Ecto neural progenitor cell (in vitro differentiated cells): ENCODE measurements at regions not wholly inside any gene's neighbourhood (a gene's known extent, or its start where the extent isn't known, plus 50 kb on each side); places are given as distances from the start of the nearest gene placed in this dataset.
"Not testable (repeated sequence)": the region's sequence is repeated elsewhere in the genome, so short reads cannot be mapped to it uniquely, and the experiment has no call there.

Experiments
- DNase-seq: peaks from one replicate; pipeline ENCODE4 v3.0.0-alpha.2; 2018; ENCODE audit warnings: low spot score

DNA sequence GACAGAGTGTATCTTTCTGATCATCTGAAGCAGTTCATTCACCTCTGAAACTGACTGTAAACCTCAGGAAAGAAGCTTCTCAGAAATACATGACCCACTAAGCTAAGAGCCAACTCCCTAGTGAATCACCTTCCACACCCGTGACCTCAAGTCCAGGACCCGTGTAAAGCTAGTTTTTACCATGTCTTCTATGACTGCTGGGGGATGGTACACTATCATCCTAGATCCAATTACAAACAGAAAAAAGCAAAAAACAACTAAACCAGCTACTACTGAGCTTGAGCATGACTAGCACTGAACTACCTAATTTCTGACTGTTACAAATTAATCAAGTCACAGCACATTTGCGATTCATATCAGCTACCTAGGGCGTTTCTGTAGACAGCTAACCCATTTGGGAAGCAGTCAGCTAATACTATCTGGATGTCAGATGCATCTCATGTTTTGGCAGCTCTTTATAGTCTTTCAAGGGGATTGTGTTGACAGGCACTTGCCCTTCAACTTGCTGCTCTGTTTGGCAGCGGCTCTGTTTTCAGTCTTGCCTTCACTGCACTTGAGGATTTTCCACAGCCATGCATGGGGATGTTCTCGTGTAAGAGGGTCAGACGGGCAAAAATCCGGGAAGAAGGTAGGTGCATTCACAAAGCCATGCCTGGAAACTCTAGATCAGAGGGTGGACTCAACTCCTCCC, 350.3 kb downstream of the ANAPC1 start:
- DNase-seq = not testable (repeated sequence)

- DNase-seq = no peak
These were observed 349.1 kb downstream of the ANAPC1 start for GRCh38 chr2:111534910-111535352.

DNA sequence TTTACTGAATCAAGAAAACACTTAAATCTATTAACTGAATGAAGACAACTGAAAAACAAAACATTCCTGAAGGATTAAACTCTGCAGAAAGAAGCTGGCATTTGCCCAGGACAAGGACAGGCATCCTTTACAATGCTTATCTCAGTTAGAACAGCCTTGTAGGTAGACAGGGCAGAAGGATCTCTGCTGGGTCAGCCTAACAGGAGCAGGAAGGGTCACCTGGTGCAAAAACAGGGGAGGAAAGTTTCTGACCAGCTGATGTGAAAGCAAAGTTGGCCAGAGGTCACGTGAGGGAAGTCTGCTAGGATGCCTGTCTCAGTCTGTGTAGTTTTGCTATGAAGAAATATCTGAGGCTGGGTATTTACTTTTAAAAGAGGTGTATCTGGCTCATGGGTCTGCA, 348.6 kb downstream of the ANAPC1 start:
- no peak for DNase-seq

GRCh38 chr2:111537078-111537655, 346.8 kb downstream of the ANAPC1 start:
- no peak for DNase-seq

DNA sequence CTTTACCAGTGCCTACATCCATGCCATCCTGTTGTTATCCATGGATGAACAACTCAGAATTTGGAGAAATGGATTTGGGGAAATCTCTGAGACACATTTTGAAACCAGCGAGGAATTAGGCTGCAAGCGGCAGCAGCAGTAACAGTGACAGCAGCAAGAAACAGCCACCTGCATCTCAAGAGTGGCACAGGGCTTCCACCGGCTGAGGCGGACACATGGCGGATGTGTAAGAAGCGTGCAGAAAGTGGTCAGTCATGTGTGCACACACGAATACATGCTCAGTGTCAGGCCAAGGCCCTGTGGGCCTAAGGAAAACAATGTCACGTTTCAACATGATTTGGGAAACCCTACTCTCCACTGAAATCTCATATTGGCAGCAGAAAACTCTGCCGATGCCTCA, 344.0 kb downstream of the ANAPC1 start:
- DNase-seq = not testable (repeated sequence)

DNA sequence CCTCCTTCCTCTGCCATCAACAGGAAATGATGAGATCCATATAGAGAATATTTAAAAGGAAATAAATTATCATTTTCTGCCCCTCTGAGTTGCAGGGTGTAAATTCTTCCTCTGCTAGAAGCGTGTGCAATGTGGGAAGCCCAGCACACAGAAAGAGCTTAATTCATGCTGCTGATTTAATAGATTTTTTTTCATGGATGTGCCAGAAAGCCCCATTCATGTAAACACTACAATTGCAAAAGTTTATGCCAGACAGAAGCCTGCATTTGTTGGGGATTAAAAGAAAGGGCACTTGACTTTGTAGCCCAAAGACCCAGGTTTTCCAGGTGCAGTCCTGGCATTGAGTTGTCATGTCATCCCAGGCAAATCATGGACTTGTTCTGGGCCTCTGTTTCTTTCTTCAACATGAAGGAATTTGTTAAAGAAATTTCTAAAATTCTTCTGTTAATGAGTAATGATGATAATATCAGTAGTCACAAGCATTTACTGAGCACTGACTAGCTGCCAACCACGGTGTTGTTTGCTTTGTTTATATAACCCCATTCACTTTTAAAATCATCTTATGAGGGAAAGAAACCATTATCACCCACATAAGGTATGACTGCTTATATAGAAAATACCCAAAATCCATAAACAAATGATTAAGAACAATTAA, 341.7 kb downstream of the ANAPC1 start:
- DNase-seq = not testable (repeated sequence)

DNA sequence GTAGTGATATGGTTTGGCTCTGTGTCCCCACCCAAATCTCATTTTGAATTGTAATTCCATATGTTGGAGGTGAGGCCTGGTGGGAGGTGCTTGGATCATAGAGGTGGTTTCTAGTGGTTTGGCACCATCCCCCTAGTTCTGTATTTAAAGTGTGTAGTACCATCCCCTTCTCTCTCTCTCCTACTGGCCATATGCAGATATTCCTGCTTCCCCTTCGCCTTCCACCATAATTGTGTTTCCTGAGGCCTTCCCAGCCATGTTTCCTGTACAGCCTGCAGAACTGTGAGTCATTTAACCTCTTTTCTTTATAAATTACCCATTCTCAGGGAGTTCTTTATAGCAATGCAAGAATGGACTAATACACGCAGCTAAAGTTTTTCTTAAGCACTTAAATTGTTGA, 340.0 kb downstream of the ANAPC1 start:
- DNase-seq = not testable (repeated sequence)

- DNase-seq = not testable (repeated sequence)
These were observed 338.1 kb downstream of the ANAPC1 start for GRCh38 chr2:111545723-111546431.

DNA sequence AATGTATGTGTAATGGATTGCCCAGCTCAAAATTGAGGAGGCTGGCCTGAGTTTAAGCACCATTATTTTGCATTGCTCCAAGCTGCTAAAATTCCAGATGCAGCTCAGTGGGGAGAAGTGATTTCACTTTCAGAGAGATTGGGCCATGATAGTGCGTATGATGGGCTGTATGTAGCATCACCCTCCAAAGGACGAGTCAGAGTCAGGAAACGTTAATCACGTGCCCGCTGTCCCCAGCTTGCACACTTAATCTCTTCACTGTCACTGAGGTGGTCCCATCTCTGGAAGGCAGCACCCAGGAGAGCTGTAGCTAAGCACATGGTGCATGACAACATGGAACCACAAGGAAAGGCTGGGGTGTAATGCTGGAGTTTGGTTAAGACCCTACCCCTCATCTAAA, 337.4 kb downstream of the ANAPC1 start:
- not testable (repeated sequence) for DNase-seq

DNA sequence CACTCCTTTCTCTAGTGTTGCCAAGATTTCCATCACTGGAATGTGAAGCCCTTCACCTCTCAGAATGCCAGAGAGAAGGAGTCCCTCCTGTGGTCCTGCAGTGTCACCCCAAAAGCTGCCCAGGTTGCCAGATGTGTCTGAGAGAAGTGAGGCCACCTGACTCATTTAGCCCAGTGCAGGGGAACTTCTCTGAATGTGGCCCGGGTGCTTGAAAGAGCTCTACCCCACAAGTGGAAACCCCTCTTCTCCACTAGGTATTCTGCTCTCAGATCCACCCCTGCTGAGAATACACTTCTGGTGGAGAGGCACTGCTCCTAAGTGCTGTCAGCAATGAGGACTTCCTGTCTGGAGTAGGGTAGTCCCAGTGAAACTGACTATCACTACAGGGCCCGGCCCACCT, 334.8 kb downstream of the ANAPC1 start:
- DNase-seq = not testable (repeated sequence)

DNA sequence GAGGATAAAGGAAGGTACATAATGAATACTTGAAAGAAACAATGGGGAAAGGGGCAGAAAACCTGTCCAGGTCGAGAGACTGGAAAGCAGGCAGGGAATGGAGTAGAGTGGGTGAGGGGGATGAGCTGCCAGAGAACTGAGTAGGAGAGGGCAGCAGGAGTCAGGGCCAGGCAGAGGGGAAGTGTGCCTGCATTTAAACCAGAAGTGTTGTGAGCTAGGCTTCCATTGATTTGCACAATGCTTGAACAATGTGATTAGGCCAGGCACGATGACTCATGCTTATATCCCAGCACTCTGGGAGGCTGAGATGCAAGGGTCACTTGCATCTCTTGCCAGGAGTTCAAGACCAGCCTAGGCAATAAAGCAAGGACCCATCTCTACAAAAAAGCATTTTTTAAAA, 332.6 kb downstream of the ANAPC1 start:
- not testable (repeated sequence) for DNase-seq

DNA sequence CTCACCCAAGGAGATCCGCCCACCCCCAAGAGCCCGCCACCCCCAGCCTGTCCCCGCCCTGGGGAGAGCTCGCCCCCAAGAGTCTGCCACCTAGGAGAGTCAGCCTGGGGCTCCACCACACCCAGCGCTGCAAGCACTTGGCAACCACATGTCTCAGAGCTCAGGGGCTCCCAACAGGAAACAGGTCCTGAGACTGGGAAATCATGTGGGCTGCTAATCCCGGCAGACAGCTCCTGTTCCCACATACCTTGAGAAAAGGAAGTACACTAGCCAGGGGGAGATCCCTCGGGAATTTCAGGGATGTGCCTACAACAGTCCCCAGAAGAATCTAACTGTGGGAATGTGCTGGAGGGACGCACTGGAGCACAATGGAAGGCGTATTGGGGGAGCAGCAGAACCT, 331.4 kb downstream of the ANAPC1 start:
- not testable (repeated sequence) for DNase-seq

DNA sequence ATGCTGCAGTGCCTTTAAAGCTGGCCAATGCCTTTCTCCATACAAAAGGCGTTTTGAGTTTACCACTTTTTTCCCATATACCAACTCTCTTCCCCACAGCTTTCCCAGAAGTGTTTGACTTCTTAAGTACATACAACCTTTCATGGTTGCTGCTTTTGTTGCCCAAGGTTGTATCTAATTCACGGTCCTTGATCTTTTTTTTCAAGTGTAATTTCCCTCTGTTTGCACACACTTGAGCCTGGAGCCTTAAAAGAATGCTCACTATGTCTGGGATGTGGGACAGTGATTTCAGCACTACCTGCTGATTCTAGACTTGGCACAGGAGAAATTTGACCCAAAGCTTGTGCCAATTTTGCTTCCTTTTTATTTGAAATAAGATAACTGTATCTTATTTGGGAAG, 324.7 kb downstream of the ANAPC1 start:
- not testable (repeated sequence) for DNase-seq

DNA sequence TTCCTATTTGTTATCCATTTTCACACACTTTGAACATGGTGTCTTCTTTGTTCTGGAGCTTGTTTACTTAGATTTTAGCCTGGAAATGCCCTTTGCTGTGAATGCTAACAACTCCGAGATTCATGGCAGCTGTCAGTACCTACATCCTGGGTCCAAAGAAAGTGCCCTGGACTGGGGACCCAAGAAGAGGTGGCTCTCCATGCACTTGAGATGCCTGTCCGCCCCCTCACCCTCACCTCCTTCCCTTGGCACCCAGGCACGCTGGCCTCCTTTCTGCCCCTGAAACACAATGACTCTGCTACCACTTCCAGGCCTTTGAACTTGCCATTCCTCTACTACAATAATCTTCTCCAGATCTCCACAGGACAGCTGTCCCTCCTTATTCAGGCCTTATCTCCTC, 324.2 kb downstream of the ANAPC1 start:
- not testable (repeated sequence) for DNase-seq

GRCh38 chr2:111566068-111566467, 317.9 kb downstream of the ANAPC1 start:
- DNase-seq = not testable (repeated sequence)

DNA sequence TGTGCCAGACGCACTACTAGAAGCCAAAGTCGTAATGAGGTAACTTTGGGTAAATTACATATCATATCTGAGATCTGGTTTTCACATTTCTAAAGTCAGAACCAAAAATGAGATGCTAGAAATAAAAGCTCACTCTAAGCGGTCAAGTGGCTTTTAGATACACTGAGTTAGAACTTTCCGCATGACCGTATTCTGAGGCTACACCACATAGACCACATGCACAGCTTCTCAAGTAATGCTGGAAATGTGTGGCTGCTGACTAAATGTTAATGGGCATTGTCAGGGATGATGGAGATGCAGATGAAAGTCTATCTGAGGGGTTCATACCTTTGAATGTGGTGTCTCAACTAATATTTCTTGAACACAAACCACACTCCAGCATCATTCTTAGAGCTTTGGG, 316.8 kb downstream of the ANAPC1 start:
- not testable (repeated sequence) for DNase-seq

DNA sequence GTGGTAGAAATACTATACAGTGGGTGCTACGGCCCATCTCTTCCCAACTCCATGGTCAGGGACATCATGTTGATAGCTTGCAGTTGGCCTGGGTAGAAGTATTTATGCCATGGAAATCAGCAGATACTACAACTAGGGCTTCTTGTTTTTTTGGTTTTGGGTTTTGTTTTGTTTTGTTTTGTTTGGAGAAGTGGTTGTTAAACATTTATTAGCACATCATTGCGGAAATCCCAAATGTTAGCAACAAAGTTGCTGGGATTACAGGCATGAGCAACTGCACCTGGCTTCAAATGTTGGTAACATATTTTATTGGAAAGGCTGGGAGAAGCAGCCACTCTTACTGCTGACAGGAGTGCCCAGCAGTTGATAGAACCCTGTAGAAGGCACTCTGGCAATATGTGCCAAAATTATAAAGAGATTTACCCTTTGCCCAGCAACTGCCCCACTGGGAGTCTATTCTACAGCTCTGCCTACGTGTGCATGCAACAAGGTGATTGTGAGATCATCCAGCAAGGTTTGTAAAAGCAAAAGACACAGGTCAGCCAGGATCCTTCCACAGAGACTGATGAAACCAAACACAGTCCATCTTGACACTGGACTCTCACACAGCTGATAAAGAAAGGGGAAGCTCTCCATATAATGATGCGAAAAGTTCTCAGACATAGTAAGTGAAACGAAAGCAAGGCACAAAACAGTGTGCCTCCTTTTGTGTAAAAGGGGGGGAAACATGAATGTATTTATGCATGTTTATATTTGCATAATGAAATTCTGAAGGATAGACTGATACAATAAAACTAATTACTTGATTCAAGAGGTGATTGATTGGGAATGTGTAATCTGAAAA, 314.4 kb downstream of the ANAPC1 start:
- not testable (repeated sequence) for DNase-seq

DNA sequence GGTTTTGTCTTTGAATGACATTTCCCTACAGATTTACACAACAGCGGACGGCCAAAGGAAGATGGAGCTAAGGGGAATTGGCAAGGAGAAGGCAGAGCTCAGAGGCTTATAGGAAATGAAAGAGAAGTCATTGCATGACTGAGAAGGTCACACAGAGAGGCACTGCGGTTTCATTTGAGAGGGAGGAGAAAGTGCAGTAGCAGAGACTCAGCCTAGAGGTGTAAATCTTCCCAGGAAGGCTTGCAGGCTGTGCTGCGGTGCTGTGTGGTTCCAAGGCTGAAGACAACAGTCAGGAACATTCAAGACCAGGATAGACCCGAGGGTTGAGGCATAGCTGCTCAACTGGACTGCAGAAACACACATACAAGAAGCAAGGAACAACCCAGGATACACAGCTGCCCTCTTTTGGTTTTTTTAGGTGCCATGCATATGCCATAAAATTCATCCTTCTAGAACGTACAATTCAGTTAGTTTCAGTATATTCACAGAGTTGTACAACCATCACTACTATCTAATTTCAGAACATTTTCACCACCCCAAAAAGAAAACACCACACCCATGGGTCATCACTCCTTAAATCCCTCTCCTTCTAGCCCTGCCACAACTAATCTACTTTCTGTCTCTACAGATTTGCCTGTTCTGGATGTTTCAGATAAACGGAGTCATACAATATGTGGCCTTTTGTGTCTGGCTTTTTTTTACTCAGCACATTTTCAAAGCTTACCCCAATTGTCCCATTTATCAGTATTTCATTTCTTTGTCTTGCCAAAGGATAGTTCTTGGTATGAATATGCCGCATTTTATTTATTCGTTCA, 313.5 kb downstream of the ANAPC1 start:
- DNase-seq = not testable (repeated sequence)

DNA sequence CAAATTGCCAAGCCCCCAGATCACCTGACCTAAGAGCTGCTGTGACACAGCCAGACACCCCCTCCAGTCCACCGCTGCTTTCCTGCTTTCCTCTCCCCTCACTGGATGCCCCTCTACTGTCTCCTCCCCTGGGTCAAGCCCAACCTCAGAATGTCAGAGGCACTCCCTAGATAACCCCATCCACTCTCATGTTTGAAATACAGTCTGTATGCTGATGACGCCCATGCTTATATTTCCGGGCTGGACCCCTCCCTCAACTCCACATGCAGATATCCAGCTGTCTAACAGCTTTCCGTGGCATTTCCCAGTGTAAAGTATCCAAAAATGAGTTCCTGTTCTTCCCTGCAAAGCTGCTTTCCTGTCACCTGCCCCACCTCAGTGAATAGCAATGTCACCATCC, 309.2 kb downstream of the ANAPC1 start:
- DNase-seq = not testable (repeated sequence)

GRCh38 chr2:111577154-111577885, 306.7 kb downstream of the ANAPC1 start:
- not testable (repeated sequence) for DNase-seq
